Nephron progenitor cell (in vitro differentiated cells): ENCODE measurements at regions not wholly inside any gene's neighbourhood (a gene's known extent, or its start where the extent isn't known, plus 50 kb on each side); places are given as distances from the start of the nearest gene placed in this dataset.

Experiments
- DNase-seq: peaks from one replicate; pipeline ENCODE4 v3.0.0; 2021
- H3K27ac Mint-ChIP-seq: 2 replicates; pipeline ENCODE4 v1.8.0; 2021; ENCODE audit warnings: mild to moderate bottlenecking, moderate library complexity, mixed read lengths
- H3K27me3 Mint-ChIP-seq: 2 replicates; pipeline ENCODE4 v1.8.0; 2021; ENCODE audit warnings: mild to moderate bottlenecking, low read depth, mixed read lengths; ENCODE audit not compliant: poor library complexity
- H3K36me3 Mint-ChIP-seq: 2 replicates; pipeline ENCODE4 v1.8.0; 2021; ENCODE audit warnings: low read depth, mixed read lengths
- H3K4me1 Mint-ChIP-seq: 2 replicates; pipeline ENCODE4 v1.8.0; 2021; ENCODE audit warnings: mixed read lengths
- H3K4me3 Mint-ChIP-seq: 2 replicates; pipeline ENCODE4 v1.8.0; 2021; ENCODE audit warnings: mild to moderate bottlenecking, moderate library complexity, mixed read lengths
- H3K9me3 Mint-ChIP-seq: 2 replicates; pipeline ENCODE4 v1.8.0; 2021; ENCODE audit warnings: mild to moderate bottlenecking, moderate library complexity, mixed read lengths
- CTCF ChIP-seq: fragments of 200-600 bp; sonication (generic); IDR thresholded peaks from 2 replicates; pipeline ENCODE4 v1.5.0; 2021; ENCODE audit warnings: antibody characterized with exemption

- Mint-ChIP-seq H3K36me3 (no peaks in the 10 kb centered on the region), H3K27me3 (no peaks in the 10 kb centered on the region), H3K9me3 (peaks cover 46% of the 10 kb centered on the region), H3K27ac (no peak overlapping the region), H3K4me3 (no peak overlapping the region), H3K4me1 (no peaks in the 10 kb centered on the region)
- TF ChIP-seq CTCF = no peak
- no peak for DNase-seq
Observed at GRCh38 chr12:34347367-34347766, 325.1 kb downstream of the ALG10 start.

- no peak for DNase-seq
- Mint-ChIP-seq H3K27ac (no peak overlapping the region), H3K27me3 (no peaks in the 10 kb centered on the region), H3K36me3 (no peaks in the 10 kb centered on the region), H3K4me3 (no peak overlapping the region), H3K4me1 (no peaks in the 10 kb centered on the region), H3K9me3 (peaks cover 52% of the 10 kb centered on the region)
- no peak for TF ChIP-seq CTCF
Observed at GRCh38 chr12:34348064-34348463, 325.8 kb downstream of the ALG10 start.

- Mint-ChIP-seq H3K9me3 (peaks cover 50% of the 10 kb centered on the region), H3K36me3 (no peaks in the 10 kb centered on the region), H3K4me3 (no peak overlapping the region), H3K27me3 (no peaks in the 10 kb centered on the region), H3K27ac (no peak overlapping the region), H3K4me1 (no peaks in the 10 kb centered on the region)
- DNase-seq = no peak
- TF ChIP-seq CTCF = no peak
Observed at GRCh38 chr12:34348836-34349672, 326.8 kb downstream of the ALG10 start.

GRCh38 chr12:34349673-34349961 lies 327.3 kb downstream of the ALG10 start:
- no peaks in the 10 kb centered on the region for H3K4me1 Mint-ChIP-seq
- no peak for TF ChIP-seq CTCF

GRCh38 chr12:34350092-34351041 lies 328.1 kb downstream of the ALG10 start:
- Mint-ChIP-seq H3K27me3 (no peaks in the 10 kb centered on the region), H3K9me3 (peaks cover 59% of the 10 kb centered on the region), H3K4me3 (no peak overlapping the region), H3K4me1 (no peaks in the 10 kb centered on the region), H3K27ac (no peak overlapping the region), H3K36me3 (no peaks in the 10 kb centered on the region)
- TF ChIP-seq CTCF = no peak
- DNase-seq = no peak

More at GRCh38 chr12:34349673-34349961, 327.3 kb downstream of the ALG10 start:
- H3K36me3 Mint-ChIP-seq = no peaks in the 10 kb centered on the region
- no peak for DNase-seq
- H3K9me3 Mint-ChIP-seq = peaks cover 54% of the 10 kb centered on the region
- no peak overlapping the region for H3K4me3 Mint-ChIP-seq
- H3K27me3 Mint-ChIP-seq = no peaks in the 10 kb centered on the region
- no peak overlapping the region for H3K27ac Mint-ChIP-seq
